ENCODE measurements at regions not wholly inside any gene's neighbourhood (a gene's known extent, or its start where the extent isn't known, plus 50 kb on each side); places are given as distances from the start of the nearest gene placed in this dataset.

DNA sequence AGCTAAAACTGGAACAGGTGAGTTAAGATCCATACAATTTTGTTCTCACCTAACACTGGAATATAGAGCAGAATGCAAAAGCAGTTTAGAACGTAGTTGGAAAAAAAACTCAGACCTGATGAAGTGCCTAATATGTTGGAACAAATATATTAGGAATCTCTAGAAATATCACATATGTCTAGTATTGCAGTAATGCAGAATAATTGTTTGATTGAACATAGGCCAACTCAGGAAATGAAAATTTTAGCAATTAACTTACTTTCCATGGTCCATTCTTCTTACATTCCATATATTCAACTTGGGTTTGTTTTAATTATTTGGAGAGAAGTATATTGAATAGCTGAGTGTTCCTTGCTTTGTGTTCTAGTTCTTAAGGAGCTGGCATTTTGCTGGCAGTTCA, 111.8 kb upstream of the ADAMTSL1 start:
- TF ChIP-seq POLR2A (IDR thresholded peaks at IDR 0.05; ENCODE audit: low read depth, low read length) (no peak), TAF1 (IDR thresholded peaks at IDR 0.05; ENCODE audit: low read depth, low read length) (no peak)
